Liver (tissue), 3 donors: ENCODE measurements at regions not wholly inside any gene's neighbourhood (a gene's known extent, or its start where the extent isn't known, plus 50 kb on each side); places are given as distances from the start of the nearest gene placed in this dataset.

Experiments
- GABPA ChIP-seq, 2 donors: IDR thresholded peaks in 1 of 2; conservative IDR thresholded peaks in 1 of 2; 2 replicates each; pipeline ENCODE4 v1.6.1; 2016; ENCODE audit warnings: antibody characterized with exemption in 2 of 2, mild to moderate bottlenecking in 1 of 2, moderate library complexity in 1 of 2
- JUND ChIP-seq, 2 donors: IDR thresholded peaks; 2 replicates each; pipeline ENCODE4 v1.6.1; 2016; ENCODE audit warnings: antibody characterized with exemption in 2 of 2
- MAX ChIP-seq: IDR thresholded peaks from 2 replicates; pipeline ENCODE4 v1.6.1; 2016; ENCODE audit warnings: antibody characterized with exemption
- RAD21 ChIP-seq, 2 donors: IDR thresholded peaks; 2 replicates each; pipeline ENCODE4 v1.6.1; 2016; ENCODE audit warnings: antibody characterized with exemption in 2 of 2, mild to moderate bottlenecking in 2 of 2
- RXRA ChIP-seq, 2 donors: IDR thresholded peaks; 2 replicates each; pipeline ENCODE4 v1.6.1; 2017 to 2018; ENCODE audit warnings: antibody characterized with exemption in 2 of 2, mild to moderate bottlenecking in 1 of 2
- SP1 ChIP-seq: IDR thresholded peaks from 2 replicates; pipeline ENCODE4 v1.6.1; 2018; ENCODE audit warnings: antibody characterized with exemption, mild to moderate bottlenecking
- TAF1 ChIP-seq: conservative IDR thresholded peaks from 2 replicates; pipeline ENCODE4 v1.6.1; 2016; ENCODE audit warnings: antibody characterized with exemption, mild to moderate bottlenecking
- YY1 ChIP-seq: IDR thresholded peaks from 2 replicates; pipeline ENCODE4 v1.6.1; 2016; ENCODE audit warnings: antibody characterized with exemption, mild to moderate bottlenecking
- TF ChIP-seq, protein P1 (sequence below): fragments of 150-350 bp; IDR thresholded peaks from 2 replicates; pipeline ENCODE4 v1.5.1; 2017; ENCODE audit warnings: improper control_type of control experiment, low read depth, low read length; ENCODE audit not compliant: missing input control
- TF ChIP-seq, protein P2 (sequence below): IDR thresholded peaks from 2 replicates; pipeline ENCODE4 v1.6.1; 2016; ENCODE audit warnings: antibody characterized with exemption
- donor health status: healthy.
- donor health status: healthy.

GRCh38 chr2:234792621-234793022 lies 159.2 kb upstream of the SH3BP4 start:
- TF ChIP-seq YY1 = no peak
- TF ChIP-seq, protein P1, sequence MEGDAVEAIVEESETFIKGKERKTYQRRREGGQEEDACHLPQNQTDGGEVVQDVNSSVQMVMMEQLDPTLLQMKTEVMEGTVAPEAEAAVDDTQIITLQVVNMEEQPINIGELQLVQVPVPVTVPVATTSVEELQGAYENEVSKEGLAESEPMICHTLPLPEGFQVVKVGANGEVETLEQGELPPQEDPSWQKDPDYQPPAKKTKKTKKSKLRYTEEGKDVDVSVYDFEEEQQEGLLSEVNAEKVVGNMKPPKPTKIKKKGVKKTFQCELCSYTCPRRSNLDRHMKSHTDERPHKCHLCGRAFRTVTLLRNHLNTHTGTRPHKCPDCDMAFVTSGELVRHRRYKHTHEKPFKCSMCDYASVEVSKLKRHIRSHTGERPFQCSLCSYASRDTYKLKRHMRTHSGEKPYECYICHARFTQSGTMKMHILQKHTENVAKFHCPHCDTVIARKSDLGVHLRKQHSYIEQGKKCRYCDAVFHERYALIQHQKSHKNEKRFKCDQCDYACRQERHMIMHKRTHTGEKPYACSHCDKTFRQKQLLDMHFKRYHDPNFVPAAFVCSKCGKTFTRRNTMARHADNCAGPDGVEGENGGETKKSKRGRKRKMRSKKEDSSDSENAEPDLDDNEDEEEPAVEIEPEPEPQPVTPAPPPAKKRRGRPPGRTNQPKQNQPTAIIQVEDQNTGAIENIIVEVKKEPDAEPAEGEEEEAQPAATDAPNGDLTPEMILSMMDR = no peak
- TF ChIP-seq SP1 = no peak
- no peak for TF ChIP-seq RXRA (IDR thresholded peaks at IDR 0.05)
- TF ChIP-seq RAD21 (IDR thresholded peaks at IDR 0.05) = no peak
- no peak for TF ChIP-seq MAX
- TF ChIP-seq GABPA (IDR thresholded peaks at IDR 0.05 in 1 of 2, conservative IDR thresholded peaks at IDR 0.05 in 1 of 2) = no peak
- TF ChIP-seq, protein P2, sequence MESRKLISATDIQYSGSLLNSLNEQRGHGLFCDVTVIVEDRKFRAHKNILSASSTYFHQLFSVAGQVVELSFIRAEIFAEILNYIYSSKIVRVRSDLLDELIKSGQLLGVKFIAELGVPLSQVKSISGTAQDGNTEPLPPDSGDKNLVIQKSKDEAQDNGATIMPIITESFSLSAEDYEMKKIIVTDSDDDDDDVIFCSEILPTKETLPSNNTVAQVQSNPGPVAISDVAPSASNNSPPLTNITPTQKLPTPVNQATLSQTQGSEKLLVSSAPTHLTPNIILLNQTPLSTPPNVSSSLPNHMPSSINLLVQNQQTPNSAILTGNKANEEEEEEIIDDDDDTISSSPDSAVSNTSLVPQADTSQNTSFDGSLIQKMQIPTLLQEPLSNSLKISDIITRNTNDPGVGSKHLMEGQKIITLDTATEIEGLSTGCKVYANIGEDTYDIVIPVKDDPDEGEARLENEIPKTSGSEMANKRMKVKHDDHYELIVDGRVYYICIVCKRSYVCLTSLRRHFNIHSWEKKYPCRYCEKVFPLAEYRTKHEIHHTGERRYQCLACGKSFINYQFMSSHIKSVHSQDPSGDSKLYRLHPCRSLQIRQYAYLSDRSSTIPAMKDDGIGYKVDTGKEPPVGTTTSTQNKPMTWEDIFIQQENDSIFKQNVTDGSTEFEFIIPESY = no peak
- no peak for TF ChIP-seq JUND (IDR thresholded peaks at IDR 0.05)
- no peak for TF ChIP-seq TAF1
